ENCODE measurements at regions not wholly inside any gene's neighbourhood (a gene's known extent, or its start where the extent isn't known, plus 50 kb on each side); places are given as distances from the start of the nearest gene placed in this dataset.

GRCh38 chr5:6181871-6182270 is 196.5 kb downstream of the MED10 start:
- TF ChIP-seq CTCF (conservative IDR thresholded peaks at IDR 0.05; ENCODE audit: low read depth, low read length) (no peak), EZH2phosphoT487 (IDR thresholded peaks at IDR 0.05; ENCODE audit: borderline replicate concordance, low read length) (no peak)

Measured in PC-3 (cell line).